ENCODE measurements at regions not wholly inside any gene's neighbourhood (a gene's known extent, or its start where the extent isn't known, plus 50 kb on each side); places are given as distances from the start of the nearest gene placed in this dataset.

- Mint-ChIP-seq H3K4me1 (no peaks in the 10 kb centered on the region), H3K27ac (no peak overlapping the region), H3K36me3 (no peaks in the 10 kb centered on the region), H3K27me3 (ENCODE audit: low read depth) (peaks cover 34% of the 10 kb centered on the region), H3K9me3 (peaks cover 14% of the 10 kb centered on the region), H3K4me3 (no peak overlapping the region)
- no peak for DNase-seq (ENCODE audit: low spot score in 2 of 2, unreplicated experiment in 2 of 2)
- TF ChIP-seq CTCF (IDR thresholded peaks at IDR 0.05; ENCODE audit: unreplicated experiment): no peak
These were observed 219.9 kb upstream of the NLRP1 start for GRCh38 chr17:5804251-5804650.

DNA sequence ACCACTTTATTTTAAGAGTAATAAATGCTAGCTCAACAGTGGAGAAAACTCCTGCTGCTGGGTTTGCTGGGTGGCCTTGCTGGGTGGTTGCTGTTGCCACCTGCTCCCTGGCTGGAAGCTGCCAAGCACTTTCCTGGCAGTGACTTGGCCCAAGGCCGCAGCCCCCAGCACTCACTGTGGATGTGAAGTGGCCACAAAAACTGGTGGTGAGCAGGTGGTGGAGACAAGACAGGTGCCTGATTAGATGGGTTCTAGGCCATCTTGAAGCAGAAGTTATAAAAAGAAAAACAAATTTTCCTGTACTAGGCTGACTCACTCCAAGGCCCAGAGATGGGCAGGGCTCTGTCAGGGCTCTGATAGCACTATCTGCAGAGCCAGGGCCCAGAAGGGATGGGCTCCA lies 224.7 kb upstream of the NLRP1 start:
- no peak overlapping the region for H3K27ac Mint-ChIP-seq
- H3K4me3 Mint-ChIP-seq: no peak overlapping the region
- H3K4me1 Mint-ChIP-seq: no peaks in the 10 kb centered on the region
- H3K9me3 Mint-ChIP-seq: peaks cover 26% of the 10 kb centered on the region
- H3K27me3 Mint-ChIP-seq (ENCODE audit: low read depth): peaks cover 1% of the 10 kb centered on the region
- no peak for TF ChIP-seq CTCF (IDR thresholded peaks at IDR 0.05; ENCODE audit: unreplicated experiment)
- no peak for DNase-seq (ENCODE audit: low spot score in 2 of 2, unreplicated experiment in 2 of 2)
- no peaks in the 10 kb centered on the region for H3K36me3 Mint-ChIP-seq

GRCh38 chr17:5809580-5810188 lies 225.4 kb upstream of the NLRP1 start:
- no peak overlapping the region for H3K27ac Mint-ChIP-seq
- DNase-seq (ENCODE audit: low spot score in 2 of 2, unreplicated experiment in 2 of 2): no peak
- H3K4me1 Mint-ChIP-seq: no peaks in the 10 kb centered on the region
- peaks cover 1% of the 10 kb centered on the region for H3K27me3 Mint-ChIP-seq (ENCODE audit: low read depth)
- peaks cover 26% of the 10 kb centered on the region for H3K9me3 Mint-ChIP-seq
- H3K36me3 Mint-ChIP-seq: no peaks in the 10 kb centered on the region
- no peak for TF ChIP-seq CTCF (IDR thresholded peaks at IDR 0.05; ENCODE audit: unreplicated experiment)
- no peak overlapping the region for H3K4me3 Mint-ChIP-seq

- no peaks in the 10 kb centered on the region for H3K4me1 Mint-ChIP-seq
- peaks cover 7% of the 10 kb centered on the region for H3K27me3 Mint-ChIP-seq (ENCODE audit: low read depth)
- no peak overlapping the region for H3K4me3 Mint-ChIP-seq
- no peak overlapping the region for H3K27ac Mint-ChIP-seq
- no peak for TF ChIP-seq CTCF (IDR thresholded peaks at IDR 0.05; ENCODE audit: unreplicated experiment)
- no peak for DNase-seq (ENCODE audit: low spot score in 2 of 2, unreplicated experiment in 2 of 2)
- peaks cover 19% of the 10 kb centered on the region for H3K9me3 Mint-ChIP-seq
- H3K36me3 Mint-ChIP-seq: no peaks in the 10 kb centered on the region
These were observed 228.3 kb upstream of the NLRP1 start for GRCh38 chr17:5812590-5812989.

- Mint-ChIP-seq H3K27ac (no peak overlapping the region), H3K36me3 (no peaks in the 10 kb centered on the region)
- no peak for TF ChIP-seq CTCF (IDR thresholded peaks at IDR 0.05; ENCODE audit: unreplicated experiment)
These were observed 229.0 kb upstream of the NLRP1 start for GRCh38 chr17:5813357-5813756.

DNA sequence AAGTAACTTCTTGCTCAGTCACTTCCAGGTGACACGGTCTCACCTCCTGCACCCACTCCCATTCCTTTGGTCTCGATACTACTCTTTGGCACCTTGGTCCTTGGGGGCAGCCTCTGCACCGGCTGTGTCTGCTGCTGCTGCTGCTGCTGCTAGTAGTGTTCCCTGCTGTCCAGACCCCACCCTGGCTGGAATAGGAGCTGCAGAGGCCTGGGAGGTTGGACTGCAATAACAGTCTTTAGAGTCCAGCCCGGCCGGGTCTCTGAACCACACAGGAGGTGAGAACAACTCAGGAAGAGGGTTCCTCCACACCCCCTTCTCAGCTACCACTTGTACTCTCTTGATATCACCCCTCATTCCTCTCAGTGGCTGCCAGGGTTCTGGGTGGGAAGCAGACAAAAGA lies 231.1 kb upstream of the NLRP1 start:
- Mint-ChIP-seq H3K27ac (no peak overlapping the region), H3K4me3 (no peak overlapping the region), H3K27me3 (ENCODE audit: low read depth) (peaks cover 7% of the 10 kb centered on the region), H3K36me3 (no peaks in the 10 kb centered on the region), H3K4me1 (no peaks in the 10 kb centered on the region), H3K9me3 (peaks cover 11% of the 10 kb centered on the region)
- no peak for TF ChIP-seq CTCF (IDR thresholded peaks at IDR 0.05; ENCODE audit: unreplicated experiment)
- DNase-seq (ENCODE audit: low spot score in 2 of 2, unreplicated experiment in 2 of 2): no peak

More at GRCh38 chr17:5813357-5813756, 229.0 kb upstream of the NLRP1 start:
- Mint-ChIP-seq H3K4me1 (no peaks in the 10 kb centered on the region), H3K27me3 (ENCODE audit: low read depth) (peaks cover 7% of the 10 kb centered on the region), H3K4me3 (no peak overlapping the region), H3K9me3 (peaks cover 19% of the 10 kb centered on the region)
- no peak for DNase-seq (ENCODE audit: low spot score in 2 of 2, unreplicated experiment in 2 of 2)

All from mesothelial cell of epicardium (in vitro differentiated cells).